Nephron progenitor cell (in vitro differentiated cells): ENCODE measurements at regions not wholly inside any gene's neighbourhood (a gene's known extent, or its start where the extent isn't known, plus 50 kb on each side); places are given as distances from the start of the nearest gene placed in this dataset.
"Not testable (repeated sequence)": the region's sequence is repeated elsewhere in the genome, so short reads cannot be mapped to it uniquely, and the experiment has no call there.

Experiments
- DNase-seq: peaks from one replicate; pipeline ENCODE4 v3.0.0; 2021
- H3K27ac Mint-ChIP-seq: 2 replicates; pipeline ENCODE4 v1.8.0; 2021; ENCODE audit warnings: mild to moderate bottlenecking, moderate library complexity, mixed read lengths
- H3K27me3 Mint-ChIP-seq: 2 replicates; pipeline ENCODE4 v1.8.0; 2021; ENCODE audit warnings: mild to moderate bottlenecking, low read depth, mixed read lengths; ENCODE audit not compliant: poor library complexity
- H3K36me3 Mint-ChIP-seq: 2 replicates; pipeline ENCODE4 v1.8.0; 2021; ENCODE audit warnings: low read depth, mixed read lengths
- H3K4me1 Mint-ChIP-seq: 2 replicates; pipeline ENCODE4 v1.8.0; 2021; ENCODE audit warnings: mixed read lengths
- H3K4me3 Mint-ChIP-seq: 2 replicates; pipeline ENCODE4 v1.8.0; 2021; ENCODE audit warnings: mild to moderate bottlenecking, moderate library complexity, mixed read lengths
- H3K9me3 Mint-ChIP-seq: 2 replicates; pipeline ENCODE4 v1.8.0; 2021; ENCODE audit warnings: mild to moderate bottlenecking, moderate library complexity, mixed read lengths
- TF ChIP-seq, protein P1 (sequence below): fragments of 200-600 bp; sonication (generic); IDR thresholded peaks from 2 replicates; pipeline ENCODE4 v1.5.0; 2021; ENCODE audit warnings: antibody characterized with exemption

GRCh38 chr2:91476244-91476935, 2784.9 kb downstream of the RPIA start:
- not testable (repeated sequence) for H3K27ac Mint-ChIP-seq, H3K4me1 Mint-ChIP-seq, DNase-seq, H3K36me3 Mint-ChIP-seq
- peaks cover 24% of the 10 kb centered on the region for H3K9me3 Mint-ChIP-seq
- H3K4me3 Mint-ChIP-seq, result peak overlapping the region; percentile 56
- H3K27me3 Mint-ChIP-seq, result peaks cover 13% of the 10 kb centered on the region

GRCh38 chr2:91476936-91477246, 2785.4 kb downstream of the RPIA start:
- not testable (repeated sequence) for H3K27ac Mint-ChIP-seq, H3K4me1 Mint-ChIP-seq, DNase-seq, H3K36me3 Mint-ChIP-seq
- Mint-ChIP-seq H3K9me3 (peaks cover 28% of the 10 kb centered on the region), H3K4me3 (peak overlapping the region; percentile 56), H3K27me3 (peaks cover 13% of the 10 kb centered on the region)

DNA sequence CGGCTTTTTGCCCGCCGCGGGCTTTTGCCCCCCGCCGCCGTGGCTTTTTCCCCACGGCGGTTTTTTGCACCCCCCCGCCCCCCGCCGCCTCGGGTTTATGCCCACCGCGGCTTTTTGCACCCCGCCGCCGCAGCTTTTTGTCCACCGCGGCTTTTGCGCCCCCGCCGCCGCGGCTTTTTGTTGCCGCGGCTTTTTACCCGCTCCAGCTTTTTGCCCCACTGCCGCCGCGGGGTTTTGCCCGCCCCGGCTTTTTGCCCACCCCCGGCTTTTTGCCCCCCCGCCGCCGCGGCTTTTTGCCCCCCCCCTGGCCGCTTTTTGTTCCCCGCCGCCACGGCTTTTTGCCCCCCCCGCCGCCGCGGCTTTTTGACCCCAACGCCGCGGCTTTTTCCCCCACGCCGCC, 2785.8 kb downstream of the RPIA start:
- not testable (repeated sequence) for H3K4me1 Mint-ChIP-seq, H3K36me3 Mint-ChIP-seq, H3K4me3 Mint-ChIP-seq, H3K27ac Mint-ChIP-seq, DNase-seq
- Mint-ChIP-seq H3K9me3 (peaks cover 25% of the 10 kb centered on the region), H3K27me3 (peaks cover 13% of the 10 kb centered on the region)

- no peak for DNase-seq
- TF ChIP-seq, protein P1, sequence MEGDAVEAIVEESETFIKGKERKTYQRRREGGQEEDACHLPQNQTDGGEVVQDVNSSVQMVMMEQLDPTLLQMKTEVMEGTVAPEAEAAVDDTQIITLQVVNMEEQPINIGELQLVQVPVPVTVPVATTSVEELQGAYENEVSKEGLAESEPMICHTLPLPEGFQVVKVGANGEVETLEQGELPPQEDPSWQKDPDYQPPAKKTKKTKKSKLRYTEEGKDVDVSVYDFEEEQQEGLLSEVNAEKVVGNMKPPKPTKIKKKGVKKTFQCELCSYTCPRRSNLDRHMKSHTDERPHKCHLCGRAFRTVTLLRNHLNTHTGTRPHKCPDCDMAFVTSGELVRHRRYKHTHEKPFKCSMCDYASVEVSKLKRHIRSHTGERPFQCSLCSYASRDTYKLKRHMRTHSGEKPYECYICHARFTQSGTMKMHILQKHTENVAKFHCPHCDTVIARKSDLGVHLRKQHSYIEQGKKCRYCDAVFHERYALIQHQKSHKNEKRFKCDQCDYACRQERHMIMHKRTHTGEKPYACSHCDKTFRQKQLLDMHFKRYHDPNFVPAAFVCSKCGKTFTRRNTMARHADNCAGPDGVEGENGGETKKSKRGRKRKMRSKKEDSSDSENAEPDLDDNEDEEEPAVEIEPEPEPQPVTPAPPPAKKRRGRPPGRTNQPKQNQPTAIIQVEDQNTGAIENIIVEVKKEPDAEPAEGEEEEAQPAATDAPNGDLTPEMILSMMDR, result no peak
- Mint-ChIP-seq H3K27me3 (peaks cover 13% of the 10 kb centered on the region), H3K27ac (no peak overlapping the region), H3K4me3 (no peak overlapping the region), H3K4me1 (no peaks in the 10 kb centered on the region), H3K36me3 (peaks cover 3% of the 10 kb centered on the region), H3K9me3 (peaks cover 27% of the 10 kb centered on the region)
Measured at GRCh38 chr2:91477731-91478672, 2786.5 kb downstream of the RPIA start.

DNA sequence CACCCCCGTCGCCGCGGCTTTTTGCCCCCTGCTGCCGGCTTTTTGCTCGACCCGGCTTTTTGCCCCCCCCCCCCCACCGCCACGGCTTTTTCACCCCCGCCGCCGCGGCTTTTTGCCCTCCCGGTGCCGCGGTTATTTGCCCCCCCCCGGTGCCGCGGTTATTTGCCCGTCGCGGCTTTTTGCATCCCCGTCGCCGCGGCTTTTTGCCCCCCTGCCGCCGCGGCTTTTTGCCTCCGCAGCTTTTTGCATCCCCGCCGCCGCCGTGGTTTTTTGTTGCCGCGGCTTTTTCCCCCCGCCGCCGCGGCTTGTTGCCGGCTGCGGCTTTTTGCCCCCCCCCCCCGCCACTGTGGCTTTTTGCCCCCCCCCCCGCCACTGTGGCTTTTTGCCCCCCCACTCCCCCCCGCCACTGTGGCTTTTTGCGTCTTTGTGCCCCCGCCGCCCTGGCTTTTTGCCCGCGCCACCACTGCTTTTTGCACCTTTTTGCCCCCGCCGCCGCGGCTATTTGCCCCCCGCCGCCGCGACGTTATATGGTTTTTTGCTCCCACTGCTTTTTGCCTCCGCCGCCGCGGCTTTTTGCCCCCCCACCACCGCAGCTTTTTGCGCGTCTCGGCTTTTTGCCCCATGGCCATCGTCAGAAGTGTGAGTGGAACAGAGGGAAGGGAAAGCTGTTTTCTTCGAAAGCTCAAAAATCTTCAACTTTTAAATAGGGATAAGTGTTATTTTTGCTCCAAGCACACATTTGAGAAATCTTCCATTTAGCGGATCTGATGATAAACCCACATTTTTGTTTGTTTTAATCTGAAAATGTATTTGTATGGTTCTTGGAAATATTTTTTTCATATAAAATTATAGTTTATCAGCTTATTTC, 2787.6 kb downstream of the RPIA start:
- not testable (repeated sequence) for H3K4me3 Mint-ChIP-seq, DNase-seq, H3K36me3 Mint-ChIP-seq, H3K27ac Mint-ChIP-seq, H3K4me1 Mint-ChIP-seq
- Mint-ChIP-seq H3K9me3 (peaks cover 24% of the 10 kb centered on the region), H3K27me3 (peaks cover 13% of the 10 kb centered on the region)

DNA sequence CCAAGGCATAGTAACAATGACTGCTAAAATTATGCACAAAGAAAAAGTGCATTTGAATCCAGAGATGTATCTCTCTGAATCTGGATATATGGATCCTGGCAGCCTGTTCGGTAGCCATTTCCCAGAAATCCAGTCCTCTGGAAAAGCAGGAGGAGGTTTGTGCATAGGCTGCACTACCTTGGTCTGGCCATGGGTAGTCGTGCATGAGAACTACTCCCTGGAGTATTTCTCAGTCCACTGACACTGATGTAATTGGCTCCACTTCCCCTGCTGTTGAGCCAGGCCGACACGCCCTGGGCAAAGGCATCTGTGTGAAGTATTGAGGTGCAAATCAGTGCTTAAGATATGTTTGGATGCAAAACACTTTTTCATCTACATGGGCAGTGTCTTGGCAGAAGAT, 2793.8 kb downstream of the RPIA start:
- not testable (repeated sequence) for H3K36me3 Mint-ChIP-seq, H3K4me1 Mint-ChIP-seq, H3K27ac Mint-ChIP-seq, DNase-seq, H3K4me3 Mint-ChIP-seq, H3K27me3 Mint-ChIP-seq
- H3K9me3 Mint-ChIP-seq, result peaks cover 13% of the 10 kb centered on the region

DNA sequence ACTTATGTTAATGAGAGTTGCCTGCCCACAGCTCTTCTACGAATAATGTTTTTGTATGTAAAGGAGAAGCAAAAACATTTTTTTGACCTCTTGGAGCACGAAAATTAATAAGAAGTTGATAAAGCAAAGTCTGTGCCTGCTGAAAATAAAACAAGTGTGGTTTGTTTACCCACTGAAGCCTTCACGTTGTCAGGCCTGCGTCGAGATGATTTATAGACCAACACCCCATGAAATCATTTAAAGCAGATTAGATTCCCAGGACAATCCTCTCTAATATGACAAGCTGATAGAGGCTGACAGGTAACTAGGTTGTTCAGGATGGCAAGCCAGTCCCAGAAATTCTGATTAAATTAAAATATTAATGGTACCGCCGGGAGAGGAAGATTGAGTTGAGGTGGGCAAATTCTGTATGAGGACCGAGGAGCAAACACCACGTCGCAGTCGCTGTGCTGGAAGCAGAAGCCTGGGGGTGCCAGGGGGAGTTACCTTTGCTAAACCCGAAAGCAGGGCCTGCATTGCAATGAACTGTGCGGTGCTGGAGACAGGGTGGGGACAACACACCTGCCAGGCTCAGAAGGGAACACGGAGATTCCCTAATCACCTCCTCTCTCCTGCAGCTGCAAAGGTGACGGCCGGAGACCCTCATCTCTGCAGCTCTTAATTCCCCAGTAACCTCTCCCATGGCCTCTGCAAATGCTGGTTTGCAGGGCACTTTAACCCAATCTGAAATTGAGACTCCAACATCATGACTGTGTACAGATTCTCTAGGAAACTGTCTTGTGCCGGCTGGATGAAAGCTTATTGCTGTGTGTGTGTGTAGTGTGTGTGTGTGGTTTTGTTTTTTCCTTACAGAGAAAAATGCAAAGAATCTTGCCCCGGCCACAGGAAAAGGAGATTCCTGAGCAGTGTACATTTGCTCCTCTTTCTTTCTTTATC, 2805.9 kb downstream of the RPIA start:
- not testable (repeated sequence) for H3K27me3 Mint-ChIP-seq, DNase-seq, H3K27ac Mint-ChIP-seq, H3K4me1 Mint-ChIP-seq, H3K4me3 Mint-ChIP-seq, H3K36me3 Mint-ChIP-seq
- H3K9me3 Mint-ChIP-seq, result peaks cover 52% of the 10 kb centered on the region

DNA sequence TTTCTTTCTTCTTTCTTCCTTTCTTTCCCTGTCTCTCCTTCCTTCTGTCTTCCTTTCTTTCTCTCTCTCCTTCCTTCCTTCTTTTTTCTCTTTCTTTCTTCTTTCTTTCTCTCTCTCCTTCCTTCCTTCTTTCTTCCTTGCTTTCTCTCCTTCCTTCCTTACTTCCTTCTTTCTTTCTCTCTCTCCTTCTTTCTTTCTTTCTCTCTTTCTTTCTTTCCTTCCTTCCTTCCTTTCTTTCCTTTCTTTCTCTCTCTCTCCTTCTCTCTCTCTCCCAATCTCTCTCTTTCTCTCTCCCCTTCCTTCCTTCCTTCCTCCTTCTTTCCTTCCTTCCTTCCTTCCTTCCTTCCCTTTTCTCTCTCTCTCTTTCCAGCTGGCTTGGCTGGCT, 2806.6 kb downstream of the RPIA start:
- H3K36me3 Mint-ChIP-seq, H3K4me3 Mint-ChIP-seq, H3K27ac Mint-ChIP-seq, H3K4me1 Mint-ChIP-seq, DNase-seq, H3K27me3 Mint-ChIP-seq: not testable (repeated sequence)
- H3K9me3 Mint-ChIP-seq, result peaks cover 54% of the 10 kb centered on the region

DNA sequence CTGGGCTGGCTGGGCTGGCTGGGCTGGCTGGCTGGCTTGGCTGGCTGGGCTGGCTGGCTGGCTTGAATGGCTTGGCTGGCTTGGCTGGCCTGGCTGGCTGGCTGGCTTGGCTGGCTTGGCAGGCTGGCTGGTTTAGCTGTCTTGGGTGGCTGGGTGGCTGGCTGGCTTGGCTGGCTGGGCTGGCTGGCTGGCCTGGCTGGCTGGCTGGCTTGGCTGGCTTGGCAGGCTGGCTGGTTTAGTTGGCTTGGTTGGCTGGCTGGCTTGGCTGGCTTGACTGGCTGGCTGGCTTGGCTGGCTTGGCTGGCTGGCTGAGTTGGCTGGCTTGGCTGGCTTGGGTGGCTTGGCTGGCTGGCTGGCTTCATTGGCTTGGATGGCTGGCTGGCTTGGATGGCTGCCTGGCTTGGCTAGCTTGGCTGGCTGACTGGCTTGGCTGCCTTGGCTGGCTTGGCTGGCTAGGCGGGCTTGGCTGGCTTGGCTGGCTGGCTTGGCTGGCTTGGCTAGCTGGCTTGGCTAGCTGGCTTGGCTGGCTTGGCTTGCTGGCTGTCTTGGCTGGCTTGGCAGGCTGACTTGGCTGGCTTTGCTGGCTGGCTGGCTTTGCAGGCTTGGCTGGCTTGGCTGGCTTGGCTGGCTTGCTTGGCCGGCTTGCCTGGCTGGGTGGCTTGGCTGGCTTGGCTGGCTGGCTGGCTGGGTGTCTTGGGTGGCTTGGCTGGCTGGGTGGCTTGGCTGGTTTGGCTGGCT, 2807.2 kb downstream of the RPIA start:
- H3K4me3 Mint-ChIP-seq, H3K4me1 Mint-ChIP-seq, DNase-seq, H3K36me3 Mint-ChIP-seq, H3K27me3 Mint-ChIP-seq, H3K27ac Mint-ChIP-seq: not testable (repeated sequence)
- H3K9me3 Mint-ChIP-seq, result peaks cover 57% of the 10 kb centered on the region

DNA sequence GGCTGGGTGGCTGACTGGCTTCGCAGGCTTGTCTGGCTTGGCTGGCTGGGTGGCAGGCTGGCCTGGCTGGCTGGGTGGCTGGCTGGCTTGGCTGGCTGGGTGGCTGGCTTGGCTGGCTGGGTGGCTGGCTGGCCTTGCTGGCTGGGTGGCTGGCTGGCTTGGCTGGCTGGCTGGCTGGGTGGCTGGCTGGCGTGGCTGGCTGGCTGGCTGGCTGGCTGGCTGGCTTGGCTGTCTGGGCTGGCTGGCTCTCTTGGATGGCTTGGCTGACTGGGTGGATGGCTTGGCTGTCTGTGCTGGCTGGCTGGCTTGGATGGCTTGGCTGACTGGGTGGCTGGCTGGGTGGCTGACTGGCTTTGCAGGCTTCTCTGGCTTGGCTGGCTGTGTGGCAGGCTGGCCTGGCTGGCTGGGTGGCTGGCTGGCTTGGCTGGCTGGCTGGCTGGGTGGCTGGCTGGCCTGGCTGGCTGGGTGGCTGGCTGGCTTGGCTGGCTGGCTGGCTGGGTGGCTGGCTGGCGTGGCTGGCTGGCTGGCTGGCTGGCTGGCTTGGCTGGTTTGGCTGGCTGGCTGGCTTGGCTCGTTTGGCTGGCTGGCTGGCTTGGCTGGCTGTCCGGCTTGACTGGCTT, 2808.1 kb downstream of the RPIA start:
- peaks cover 59% of the 10 kb centered on the region for H3K9me3 Mint-ChIP-seq
- not testable (repeated sequence) for H3K4me3 Mint-ChIP-seq, DNase-seq

DNA sequence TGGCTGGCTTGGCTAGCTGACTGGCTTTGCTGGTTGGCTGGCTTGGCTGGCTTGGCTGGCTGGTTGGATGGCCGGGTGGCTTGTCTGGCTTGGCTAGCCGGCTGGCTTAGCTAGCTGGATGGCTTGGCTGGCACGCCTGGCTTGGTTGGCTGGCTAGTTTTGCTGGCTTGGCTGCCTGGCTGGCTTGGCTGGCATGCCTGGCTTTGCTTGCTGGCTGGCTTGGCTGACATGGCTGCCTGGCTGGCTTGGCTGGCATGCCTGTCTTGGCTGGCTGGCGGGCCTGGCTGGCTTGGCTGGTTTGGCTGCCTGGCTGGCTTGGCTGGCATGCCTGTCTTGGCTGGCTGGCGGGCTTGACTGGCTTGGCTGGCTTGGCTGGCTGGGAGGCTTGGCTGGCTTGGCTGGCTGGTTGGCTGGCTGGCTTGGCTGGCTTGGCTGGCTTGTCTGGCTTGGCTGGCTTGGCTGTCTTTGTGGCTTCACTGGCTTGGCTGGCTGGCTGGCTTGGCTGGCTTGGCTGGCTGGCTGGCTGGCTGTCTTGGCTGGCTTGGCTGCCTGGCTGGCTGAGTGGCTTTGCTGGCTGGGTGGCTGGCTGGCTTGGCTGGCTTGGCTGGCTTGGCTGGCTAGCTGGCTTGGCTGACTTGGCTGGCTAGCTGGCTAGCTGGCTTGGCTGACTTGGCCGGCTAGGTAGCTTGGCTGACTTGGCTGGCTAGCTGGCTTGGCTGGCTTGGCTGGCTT, 2808.9 kb downstream of the RPIA start:
- not testable (repeated sequence) for H3K4me1 Mint-ChIP-seq, H3K4me3 Mint-ChIP-seq, H3K36me3 Mint-ChIP-seq, H3K27ac Mint-ChIP-seq, DNase-seq, H3K27me3 Mint-ChIP-seq
- peaks cover 55% of the 10 kb centered on the region for H3K9me3 Mint-ChIP-seq

More for the DNA sequence above, 2808.1 kb downstream of the RPIA start:
- not testable (repeated sequence) for H3K36me3 Mint-ChIP-seq, H3K4me1 Mint-ChIP-seq, H3K27me3 Mint-ChIP-seq, H3K27ac Mint-ChIP-seq
